ENCODE measurements at regions not wholly inside any gene's neighbourhood (a gene's known extent, or its start where the extent isn't known, plus 50 kb on each side); places are given as distances from the start of the nearest gene placed in this dataset.

- Histone ChIP-seq H4K5ac (ENCODE audit: low read depth, low read length) (no peak overlapping the region), H2AFZ (replicated peaks; ENCODE audit: low read length, poor library complexity) (no peak overlapping the region), H3K27ac (ENCODE audit: insufficient read depth, low read length) (no peak overlapping the region), H3K9me3 (ENCODE audit: control insufficient read depth, insufficient read depth, low read length) (no peaks in the 10 kb centered on the region), H3K4me2 (ENCODE audit: low read depth, low read length) (no peak overlapping the region), H4K91ac (ENCODE audit: insufficient read depth, low read depth, low read length) (no peak overlapping the region), H4K8ac (ENCODE audit: low read depth in 2 of 2, low read length in 2 of 2) (no peak overlapping the region), H3K4me3 (ENCODE audit: insufficient read depth, low read depth, low read length) (no peak overlapping the region), H3K23ac (ENCODE audit: low read depth, low read length) (no peak overlapping the region), H3K79me1 (ENCODE audit: low read depth in 1 of 2, low read length in 2 of 2) (no peaks in the 10 kb centered on the region), H2BK15ac (ENCODE audit: low read depth, low read length) (no peak overlapping the region), H3K4ac (ENCODE audit: low read depth, low read length) (no peak overlapping the region), H2AK5ac (ENCODE audit: low read depth, low read length) (no peak overlapping the region), H3K9me1 (ENCODE audit: insufficient read depth, low read length) (no peaks in the 10 kb centered on the region; the same call in 1 of the 2 replicates), H2BK20ac (ENCODE audit: low read depth, low read length) (no peak overlapping the region), H3K14ac (replicated peaks; ENCODE audit: low read depth, low read length) (no peak overlapping the region), H2BK5ac (ENCODE audit: low read depth, low read length, poor library complexity, severe bottlenecking) (no peak overlapping the region), H3K36me3 (ENCODE audit: control insufficient read depth, insufficient read depth, low read length) (no peaks in the 10 kb centered on the region), H3K27me3 (ENCODE audit: control insufficient read depth, insufficient read depth, low read length) (no peaks in the 10 kb centered on the region), H3K18ac (ENCODE audit: low read depth, low read length) (no peak overlapping the region), H3K9ac (ENCODE audit: low read depth, low read length) (no peak overlapping the region), H2AK9ac (replicated peaks; ENCODE audit: low read depth, low read length, poor library complexity) (no peak overlapping the region), H3K56ac (ENCODE audit: extremely low read depth, insufficient read depth, low read length) (no peak overlapping the region), H3K4me1 (ENCODE audit: control insufficient read depth, insufficient read depth, low read length) (no peaks in the 10 kb centered on the region), H4K20me1 (ENCODE audit: insufficient read depth, low read length) (no peaks in the 10 kb centered on the region), H2BK120ac (ENCODE audit: low read depth, low read length) (no peak overlapping the region)
- DNase-seq (no peak), ATAC-seq (ENCODE audit: low read depth) (no peak)
- no peak for TF ChIP-seq RCOR1 (IDR thresholded peaks at IDR 0.05; ENCODE audit: insufficient replicate concordance, low read length)
- TF ChIP-seq CEBPB (IDR thresholded peaks at IDR 0.05; ENCODE audit: low read depth, low read length) = no peak
- POLR2A ChIA-PET (ENCODE audit: unreplicated experiment) = no interaction called here
- intact Hi-C loops (cut with micrococcal nuclease) = no loop called here
- dilution Hi-C loops (cut with HindIII; ENCODE audit: low sequenced_read_pairs, unreplicated experiment) = no loop called here
- CTCF ChIA-PET = no interaction called here
- 100% methylated on average over 1 of the region's 4 CpGs; no CpG with 5 or more reads in 1 of the 2 experiments for WGBS, 2 experiments (ENCODE audit: extremely low coverage in 2 of 2, insufficient read length in 1 of 2)
- BruUV-seq (replicated peaks) = no TSS peak
- in situ Hi-C loops (cut with MboI; ENCODE audit: low sequenced_read_pairs) = no loop called here
Observed at GRCh38 chr5:114116981-114117380, 244.9 kb upstream of the KCNN2 start.
